ENCODE measurements at regions not wholly inside any gene's neighbourhood (a gene's known extent, or its start where the extent isn't known, plus 50 kb on each side); places are given as distances from the start of the nearest gene placed in this dataset.

GRCh38 chr14:86662334-86662733 is 1132.4 kb downstream of the FLRT2 start:
- no peak for DNase-seq (ENCODE audit: low read depth)
- in situ Hi-C loops (cut with HindIII; ENCODE audit: low sequenced_read_pairs): no loop called here
- H3K4me3 ChIP-seq (ENCODE audit: low read depth, low read length): no peak overlapping the region
- TF ChIP-seq, protein P1, sequence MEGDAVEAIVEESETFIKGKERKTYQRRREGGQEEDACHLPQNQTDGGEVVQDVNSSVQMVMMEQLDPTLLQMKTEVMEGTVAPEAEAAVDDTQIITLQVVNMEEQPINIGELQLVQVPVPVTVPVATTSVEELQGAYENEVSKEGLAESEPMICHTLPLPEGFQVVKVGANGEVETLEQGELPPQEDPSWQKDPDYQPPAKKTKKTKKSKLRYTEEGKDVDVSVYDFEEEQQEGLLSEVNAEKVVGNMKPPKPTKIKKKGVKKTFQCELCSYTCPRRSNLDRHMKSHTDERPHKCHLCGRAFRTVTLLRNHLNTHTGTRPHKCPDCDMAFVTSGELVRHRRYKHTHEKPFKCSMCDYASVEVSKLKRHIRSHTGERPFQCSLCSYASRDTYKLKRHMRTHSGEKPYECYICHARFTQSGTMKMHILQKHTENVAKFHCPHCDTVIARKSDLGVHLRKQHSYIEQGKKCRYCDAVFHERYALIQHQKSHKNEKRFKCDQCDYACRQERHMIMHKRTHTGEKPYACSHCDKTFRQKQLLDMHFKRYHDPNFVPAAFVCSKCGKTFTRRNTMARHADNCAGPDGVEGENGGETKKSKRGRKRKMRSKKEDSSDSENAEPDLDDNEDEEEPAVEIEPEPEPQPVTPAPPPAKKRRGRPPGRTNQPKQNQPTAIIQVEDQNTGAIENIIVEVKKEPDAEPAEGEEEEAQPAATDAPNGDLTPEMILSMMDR (IDR thresholded peaks at IDR 0.05; ENCODE audit: low read depth, low read length, missing control alignments): no peak

- TF ChIP-seq, protein P1 (IDR thresholded peaks at IDR 0.05; ENCODE audit: low read depth, low read length, missing control alignments): peak; percentile 45
- DNase-seq (ENCODE audit: low read depth): peak; percentile 6
- in situ Hi-C loops (cut with HindIII; ENCODE audit: low sequenced_read_pairs): no loop called here
- H3K4me3 ChIP-seq (ENCODE audit: low read depth, low read length): no peak overlapping the region
These were observed 1124.7 kb downstream of the FLRT2 start for GRCh38 chr14:86654558-86655184.

- no peak overlapping the region for H3K4me3 ChIP-seq (ENCODE audit: low read depth, low read length)
- in situ Hi-C loops (cut with HindIII; ENCODE audit: low sequenced_read_pairs): no loop called here
- TF ChIP-seq, protein P1 (IDR thresholded peaks at IDR 0.05; ENCODE audit: low read depth, low read length, missing control alignments): no peak
- no peak for DNase-seq (ENCODE audit: low read depth)
These were observed 1122.6 kb downstream of the FLRT2 start for GRCh38 chr14:86652526-86652925.

DNA sequence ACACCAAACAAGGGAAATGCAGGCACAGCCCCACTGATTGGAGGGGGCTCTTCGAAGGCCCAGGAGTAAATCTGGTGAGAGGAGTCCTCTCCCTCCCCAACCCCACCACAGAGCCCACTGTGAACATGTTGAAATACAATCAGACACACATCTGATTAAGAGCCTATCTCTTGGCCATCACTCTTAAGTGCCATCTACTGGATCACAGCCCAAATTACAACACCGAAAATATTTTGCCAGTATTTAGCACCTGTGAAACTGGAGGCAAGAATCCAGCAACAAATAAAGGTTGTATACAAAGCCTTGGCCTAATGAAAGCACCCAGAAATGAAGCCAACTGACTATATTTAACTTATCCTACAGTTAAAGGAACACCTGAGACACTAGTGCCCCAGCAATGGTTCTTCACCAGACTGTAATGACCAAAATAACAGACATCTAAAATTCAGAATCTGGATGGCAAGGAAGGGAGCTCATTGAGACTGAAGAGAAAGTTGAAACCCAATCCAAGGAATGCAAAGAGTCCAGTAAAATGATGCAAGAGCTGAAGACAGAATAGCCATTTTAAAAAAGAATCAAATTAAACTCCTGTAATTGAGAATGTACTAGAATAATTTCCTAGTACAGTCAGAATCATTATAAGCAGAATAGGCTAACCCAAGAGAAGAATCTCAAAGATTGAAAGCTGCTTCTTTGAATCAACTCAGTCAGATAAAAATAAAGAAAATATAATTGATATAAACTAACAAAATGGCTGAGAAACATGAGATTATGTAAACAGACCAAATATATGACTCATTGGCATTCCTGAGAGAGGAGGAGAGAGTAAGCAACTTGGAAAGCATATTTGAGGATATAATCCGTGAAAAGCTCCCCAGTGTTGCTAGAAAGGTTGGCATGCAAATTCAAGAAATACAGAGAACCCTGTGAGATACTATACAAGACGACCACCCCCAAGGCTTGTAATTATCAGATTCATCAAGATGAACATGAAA is 1117.0 kb downstream of the FLRT2 start:
- TF ChIP-seq, protein P1 (IDR thresholded peaks at IDR 0.05; ENCODE audit: low read depth, low read length, missing control alignments): no peak
- in situ Hi-C loops (cut with HindIII; ENCODE audit: low sequenced_read_pairs): no loop called here
- H3K4me3 ChIP-seq (ENCODE audit: low read depth, low read length): no peak overlapping the region
- no peak for DNase-seq (ENCODE audit: low read depth)

DNA sequence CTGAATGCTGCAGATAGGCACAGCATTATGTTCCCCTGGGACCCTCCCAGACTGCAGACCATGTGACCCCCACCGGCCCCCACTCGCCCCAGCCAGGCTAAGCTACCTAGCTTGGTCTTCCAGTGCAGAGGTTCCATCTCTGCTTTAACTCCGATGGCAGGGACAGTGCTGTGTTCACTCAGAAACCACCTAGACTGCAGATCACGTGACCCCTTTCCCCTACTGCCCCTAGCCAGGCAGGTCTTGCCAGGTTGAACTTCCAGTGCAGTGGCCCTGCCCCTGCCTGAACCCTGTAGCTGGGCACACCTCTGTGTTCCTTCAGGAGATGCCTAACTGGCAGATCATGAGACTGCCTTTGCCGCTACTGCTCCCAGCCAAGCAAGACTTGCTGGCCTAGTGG is 1116.2 kb downstream of the FLRT2 start:
- DNase-seq (ENCODE audit: low read depth): no peak
- H3K4me3 ChIP-seq (ENCODE audit: low read depth, low read length): no peak overlapping the region
- in situ Hi-C loops (cut with HindIII; ENCODE audit: low sequenced_read_pairs): no loop called here
- TF ChIP-seq, protein P1 (IDR thresholded peaks at IDR 0.05; ENCODE audit: low read depth, low read length, missing control alignments): no peak

DNA sequence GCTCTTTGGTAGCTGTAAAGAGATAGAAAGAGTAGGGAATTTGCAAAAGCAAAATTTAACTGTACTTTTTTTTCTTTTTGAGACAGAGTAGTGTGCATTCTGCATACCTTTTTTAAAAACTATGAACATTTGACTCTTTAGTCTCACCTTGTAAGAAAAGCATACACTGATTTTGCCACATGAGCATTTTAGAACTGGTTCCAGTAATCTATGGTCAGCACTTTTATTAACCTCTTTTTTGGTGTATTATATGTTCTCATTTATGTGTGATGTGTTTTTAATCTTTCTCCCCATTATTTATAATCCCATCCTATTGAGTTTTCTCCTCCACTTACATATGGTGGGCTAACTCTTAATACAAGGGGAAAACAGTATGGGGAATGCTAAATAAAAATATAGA is 1111.4 kb downstream of the FLRT2 start:
- DNase-seq (ENCODE audit: low read depth): no peak
- in situ Hi-C loops (cut with HindIII; ENCODE audit: low sequenced_read_pairs): no loop called here
- TF ChIP-seq, protein P1 (IDR thresholded peaks at IDR 0.05; ENCODE audit: low read depth, low read length, missing control alignments): no peak
- H3K4me3 ChIP-seq (ENCODE audit: low read depth, low read length): no peak overlapping the region

Measured in astrocyte of the cerebellum (primary cell).